ENCODE measurements at regions not wholly inside any gene's neighbourhood (a gene's known extent, or its start where the extent isn't known, plus 50 kb on each side); places are given as distances from the start of the nearest gene placed in this dataset.

GRCh38 chr3:89644716-89645115 is 537.3 kb downstream of the EPHA3 start:
- Mint-ChIP-seq H3K4me1 (no peaks in the 10 kb centered on the region), H3K36me3 (ENCODE audit: low read depth) (peaks cover 4% of the 10 kb centered on the region), H3K27me3 (ENCODE audit: low read depth) (no peaks in the 10 kb centered on the region), H3K27ac (ENCODE audit: unreplicated experiment) (no peak overlapping the region), H3K9me3 (peaks cover 9% of the 10 kb centered on the region), H3K4me3 (no peak overlapping the region)
- no peak for TF ChIP-seq CTCF (conservative IDR thresholded peaks at IDR 0.05)
- DNase-seq (ENCODE audit: low read depth, low spot score), result no peak

- H3K4me1 Mint-ChIP-seq, result no peaks in the 10 kb centered on the region
- DNase-seq (ENCODE audit: low read depth, low spot score), result no peak
- TF ChIP-seq CTCF (conservative IDR thresholded peaks at IDR 0.05), result no peak
- H3K4me3 Mint-ChIP-seq, result no peak overlapping the region
- no peaks in the 10 kb centered on the region for H3K9me3 Mint-ChIP-seq
- no peaks in the 10 kb centered on the region for H3K27me3 Mint-ChIP-seq (ENCODE audit: low read depth)
- no peaks in the 10 kb centered on the region for H3K36me3 Mint-ChIP-seq (ENCODE audit: low read depth)
- H3K27ac Mint-ChIP-seq (ENCODE audit: unreplicated experiment), result no peak overlapping the region
These were observed 542.0 kb downstream of the EPHA3 start for GRCh38 chr3:89649431-89649830.

- peaks cover 17% of the 10 kb centered on the region for H3K9me3 Mint-ChIP-seq
- DNase-seq (ENCODE audit: low read depth, low spot score), result no peak
- H3K27ac Mint-ChIP-seq (ENCODE audit: unreplicated experiment), result no peak overlapping the region
- TF ChIP-seq CTCF (conservative IDR thresholded peaks at IDR 0.05), result no peak
- H3K36me3 Mint-ChIP-seq (ENCODE audit: low read depth), result peaks cover 7% of the 10 kb centered on the region
- no peak overlapping the region for H3K4me3 Mint-ChIP-seq
- H3K27me3 Mint-ChIP-seq (ENCODE audit: low read depth), result no peaks in the 10 kb centered on the region
- no peaks in the 10 kb centered on the region for H3K4me1 Mint-ChIP-seq
These were observed 546.6 kb downstream of the EPHA3 start for GRCh38 chr3:89654031-89654430.

GRCh38 chr3:89656388-89656787 is 549.0 kb downstream of the EPHA3 start:
- H3K9me3 Mint-ChIP-seq, result peaks cover 17% of the 10 kb centered on the region
- peaks cover 7% of the 10 kb centered on the region for H3K36me3 Mint-ChIP-seq (ENCODE audit: low read depth)
- H3K4me3 Mint-ChIP-seq, result no peak overlapping the region
- no peaks in the 10 kb centered on the region for H3K4me1 Mint-ChIP-seq
- no peak for TF ChIP-seq CTCF (conservative IDR thresholded peaks at IDR 0.05)
- DNase-seq (ENCODE audit: low read depth, low spot score), result no peak
- H3K27me3 Mint-ChIP-seq (ENCODE audit: low read depth), result no peaks in the 10 kb centered on the region
- H3K27ac Mint-ChIP-seq (ENCODE audit: unreplicated experiment), result no peak overlapping the region

- TF ChIP-seq CTCF (conservative IDR thresholded peaks at IDR 0.05), result no peak
- H3K4me3 Mint-ChIP-seq, result no peak overlapping the region
- no peaks in the 10 kb centered on the region for H3K27me3 Mint-ChIP-seq (ENCODE audit: low read depth)
- DNase-seq (ENCODE audit: low read depth, low spot score), result no peak
- no peaks in the 10 kb centered on the region for H3K36me3 Mint-ChIP-seq (ENCODE audit: low read depth)
- no peak overlapping the region for H3K27ac Mint-ChIP-seq (ENCODE audit: unreplicated experiment)
- peaks cover 4% of the 10 kb centered on the region for H3K4me1 Mint-ChIP-seq
- peaks cover 3% of the 10 kb centered on the region for H3K9me3 Mint-ChIP-seq
These were observed 572.3 kb downstream of the EPHA3 start for GRCh38 chr3:89679686-89680085.

GRCh38 chr3:89682556-89682955 is 575.1 kb downstream of the EPHA3 start:
- Mint-ChIP-seq H3K27me3 (ENCODE audit: low read depth) (no peaks in the 10 kb centered on the region), H3K27ac (ENCODE audit: unreplicated experiment) (no peak overlapping the region), H3K9me3 (peaks cover 3% of the 10 kb centered on the region), H3K4me3 (no peak overlapping the region), H3K4me1 (peaks cover 4% of the 10 kb centered on the region), H3K36me3 (ENCODE audit: low read depth) (no peaks in the 10 kb centered on the region)
- no peak for TF ChIP-seq CTCF (conservative IDR thresholded peaks at IDR 0.05)
- DNase-seq (ENCODE audit: low read depth, low spot score), result no peak
